NCI-H510A (cell line): ENCODE measurements at regions not wholly inside any gene's neighbourhood (a gene's known extent, or its start where the extent isn't known, plus 50 kb on each side); places are given as distances from the start of the nearest gene placed in this dataset.
"Not testable (repeated sequence)": the region's sequence is repeated elsewhere in the genome, so short reads cannot be mapped to it uniquely, and the experiment has no call there.

Source experiments
- DNase-seq: peaks from one replicate; lab custom pipeline; 2025; lab: John Stamatoyannopoulos, UW

GRCh38 chr9:90979639-90980038 lies 178.0 kb downstream of the SYK start:
- no peak for DNase-seq

- no peak for DNase-seq
Measured at GRCh38 chr9:90981726-90982125, 180.1 kb downstream of the SYK start.

DNA sequence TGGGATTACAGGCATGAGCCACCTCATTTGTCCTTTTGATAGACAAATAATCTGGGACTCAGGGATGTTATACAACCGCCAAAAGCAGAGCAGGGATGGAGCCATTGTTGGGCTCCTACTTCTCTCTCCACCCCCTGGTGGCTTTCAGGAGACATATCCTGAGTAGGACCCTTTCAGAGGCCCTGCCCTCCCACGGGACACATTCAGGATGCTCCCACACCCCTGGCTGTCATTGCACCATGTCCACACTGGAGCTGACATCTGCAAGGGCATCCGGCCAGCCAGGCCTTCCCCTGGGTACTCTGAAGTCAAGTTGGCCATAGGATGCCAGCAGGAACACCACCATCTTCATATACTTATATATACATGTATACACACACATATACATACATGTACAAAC lies 181.8 kb downstream of the SYK start:
- DNase-seq, result no peak

- no peak for DNase-seq
Measured at GRCh38 chr9:90985631-90986030, 184.0 kb downstream of the SYK start.

DNA sequence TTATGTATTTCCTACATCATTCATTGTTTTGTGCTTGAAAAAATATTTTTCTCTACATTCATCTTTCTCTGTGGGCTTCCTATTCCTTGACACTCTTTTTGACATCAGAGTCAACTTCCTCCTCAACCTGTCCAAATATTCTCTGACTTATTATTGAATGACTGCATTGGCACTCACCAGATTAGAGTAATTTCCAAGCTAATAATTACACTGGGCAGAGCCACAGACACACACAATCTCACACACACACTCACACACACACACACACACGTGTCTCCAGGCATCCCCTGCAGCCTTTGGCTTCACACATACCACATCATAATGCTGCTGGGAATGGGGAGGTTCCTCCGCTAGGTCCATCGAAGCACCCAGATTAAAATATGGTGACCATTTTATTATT lies 184.5 kb downstream of the SYK start:
- DNase-seq, result no peak

DNA sequence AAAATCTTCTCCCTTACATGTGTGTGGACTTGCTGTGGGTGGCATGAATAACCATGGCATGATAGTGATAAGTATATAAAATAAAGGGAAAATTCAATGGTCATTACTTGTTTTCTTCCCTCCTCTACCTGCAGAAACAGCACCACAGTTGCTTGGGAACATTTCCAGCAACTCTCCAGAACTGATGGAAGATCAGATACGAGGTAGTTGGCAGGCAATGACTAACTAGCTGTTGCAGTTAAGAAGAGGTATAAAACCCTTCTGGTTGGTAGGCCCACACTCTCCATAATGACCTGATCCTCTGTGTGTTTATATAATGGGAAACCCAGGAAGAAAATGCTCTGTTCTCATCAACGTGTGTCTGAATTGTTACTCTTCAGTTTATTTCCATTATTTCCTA lies 185.9 kb downstream of the SYK start:
- DNase-seq, result no peak

DNA sequence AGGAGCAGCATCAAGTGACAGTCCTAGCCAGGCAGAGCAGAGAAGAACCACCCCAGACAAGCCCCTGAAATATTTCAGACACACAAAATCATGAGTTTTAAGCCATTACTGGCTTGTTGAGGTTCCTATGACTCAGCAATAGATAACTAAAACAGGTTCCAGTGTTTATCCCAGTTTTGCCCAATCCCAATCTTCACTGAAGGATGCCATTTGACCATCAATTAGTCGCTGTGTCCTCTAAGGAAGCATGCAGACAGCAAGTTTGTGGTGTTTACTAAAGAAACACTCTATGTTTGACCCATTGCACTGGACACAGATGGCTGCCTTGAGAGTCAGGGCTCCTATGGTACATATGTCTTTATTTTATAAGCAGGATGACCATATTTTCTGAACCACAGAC lies 186.7 kb downstream of the SYK start:
- no peak for DNase-seq

GRCh38 chr9:90991953-90992352 lies 190.3 kb downstream of the SYK start:
- DNase-seq, result no peak

GRCh38 chr9:90995516-90995915 lies 193.9 kb downstream of the SYK start:
- DNase-seq, result no peak

- no peak for DNase-seq
Measured at GRCh38 chr9:90996154-90997065, 194.8 kb downstream of the SYK start.

DNA sequence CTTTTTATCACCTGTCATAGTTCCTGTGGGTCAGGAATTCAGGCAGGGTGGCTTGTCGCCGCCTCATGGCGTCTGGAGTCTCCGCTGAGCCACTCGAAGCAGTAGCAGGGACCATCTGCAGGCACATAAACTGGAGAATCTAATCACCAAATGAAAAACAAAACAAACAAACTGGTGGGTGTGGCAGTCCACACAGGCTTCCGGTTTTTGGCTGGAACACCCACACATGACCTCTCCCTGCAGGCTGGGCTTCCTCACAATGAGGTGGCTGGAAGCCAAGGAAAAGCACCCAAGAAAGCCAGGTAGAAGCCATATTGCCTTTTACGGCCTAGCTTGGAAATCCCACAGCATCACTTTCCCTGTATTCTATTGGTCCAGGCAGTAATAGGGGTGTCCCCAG lies 197.0 kb downstream of the SYK start:
- DNase-seq, result no peak

DNA sequence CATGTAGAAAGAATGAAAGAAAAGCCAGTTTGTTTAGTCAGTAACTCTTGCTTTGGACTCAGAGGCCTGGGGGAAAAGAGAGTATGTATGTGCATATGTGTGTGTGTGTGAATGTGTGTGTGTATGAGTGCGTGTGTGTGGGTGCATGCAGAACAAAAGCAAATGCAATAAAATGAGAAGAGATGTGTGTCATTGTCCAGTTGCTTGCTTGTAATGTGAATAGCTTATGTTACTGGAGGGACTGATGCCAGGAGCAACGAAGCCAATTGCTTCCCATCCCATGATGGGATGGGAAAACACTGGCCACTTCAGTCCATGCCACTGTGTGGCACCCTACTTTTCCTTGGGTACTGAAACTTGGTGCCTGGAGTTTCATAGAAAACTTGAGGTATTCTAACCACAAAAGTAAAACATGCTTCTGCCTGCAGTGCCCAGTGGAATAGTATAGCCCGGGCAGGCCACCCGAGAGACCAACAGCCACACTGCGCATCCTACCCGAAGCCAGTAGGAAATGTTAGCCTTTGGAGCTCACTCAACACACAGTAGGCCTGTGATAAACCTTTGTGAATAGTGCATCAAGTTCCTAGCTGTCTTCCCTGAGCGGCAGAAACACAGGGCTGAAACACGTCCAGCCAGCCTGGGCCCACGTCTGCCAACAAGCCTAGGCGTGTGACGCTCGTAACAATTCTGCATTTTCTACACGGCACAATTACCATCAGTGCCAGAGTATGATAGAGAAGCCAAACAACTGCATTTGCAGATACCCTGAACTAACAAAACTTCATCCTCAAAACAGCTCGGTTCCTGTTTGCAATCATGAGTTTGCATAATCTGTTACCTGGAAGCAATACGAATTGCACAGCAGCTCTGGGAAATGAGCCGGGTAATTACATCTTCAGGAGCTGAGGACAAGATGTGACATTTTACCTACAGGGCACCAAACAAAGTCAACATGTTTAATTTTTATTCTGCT lies 198.1 kb downstream of the SYK start:
- no peak for DNase-seq

DNA sequence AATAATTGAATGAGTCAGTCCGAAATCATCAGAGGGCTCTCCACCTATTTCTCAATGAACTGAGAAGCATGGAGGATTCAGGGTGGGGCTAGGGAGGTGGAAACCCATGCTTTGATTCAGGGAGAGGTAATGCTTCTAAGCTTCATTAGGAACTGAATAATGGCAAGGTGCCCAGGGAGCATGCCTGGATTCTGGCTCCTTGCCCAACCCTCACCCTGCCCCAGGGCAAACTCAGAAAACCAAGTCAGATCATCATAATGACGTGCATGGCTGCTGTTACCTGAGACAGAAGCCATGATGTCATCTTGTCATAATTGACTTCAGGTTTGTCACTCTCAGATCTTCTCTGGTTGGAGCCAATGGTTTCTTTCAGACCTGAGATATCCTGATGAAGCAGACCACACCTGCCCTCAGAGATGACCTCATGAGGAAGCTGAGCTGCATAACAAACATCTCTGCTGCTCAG lies 199.6 kb downstream of the SYK start:
- DNase-seq, result peak; percentile 58

DNA sequence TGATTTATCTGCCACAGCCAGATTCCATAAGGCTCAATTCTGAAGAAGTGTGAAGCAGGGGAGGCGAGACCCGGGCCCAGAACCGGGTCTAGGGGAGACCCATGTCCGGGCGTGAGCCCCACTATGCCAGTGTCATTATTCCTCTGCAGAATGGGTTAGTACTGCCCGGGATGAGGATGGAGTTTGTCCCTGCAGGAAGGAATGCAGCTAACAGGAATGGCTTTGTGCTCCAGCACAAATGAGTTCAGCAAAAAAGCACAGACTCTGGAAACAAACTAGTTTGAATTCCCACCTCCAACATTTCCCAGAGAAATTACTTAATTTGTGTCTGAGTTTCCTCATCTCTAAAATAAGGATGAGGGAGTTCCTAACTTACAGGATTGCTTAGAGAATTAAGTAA lies 202.9 kb downstream of the SYK start:
- no peak for DNase-seq

DNA sequence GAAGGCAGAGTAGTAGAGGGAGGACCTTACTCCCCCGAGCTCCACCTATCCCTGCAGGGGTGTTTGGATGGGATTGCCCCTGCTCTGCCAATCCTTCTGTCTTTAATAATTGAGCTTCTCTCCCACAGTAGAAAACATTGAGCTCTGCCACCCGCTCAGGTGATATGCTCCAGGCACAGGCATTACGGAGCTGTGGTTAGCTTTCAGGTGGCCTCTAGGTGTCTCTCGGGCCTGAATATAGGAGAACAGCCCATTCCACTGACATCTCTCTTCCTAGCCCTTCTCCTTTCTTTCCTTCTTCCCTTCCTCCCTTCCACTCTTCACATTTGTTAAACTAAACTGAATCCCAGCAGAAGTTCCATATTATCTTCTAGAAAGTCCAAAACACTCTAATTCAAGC lies 203.4 kb downstream of the SYK start:
- no peak for DNase-seq

DNA sequence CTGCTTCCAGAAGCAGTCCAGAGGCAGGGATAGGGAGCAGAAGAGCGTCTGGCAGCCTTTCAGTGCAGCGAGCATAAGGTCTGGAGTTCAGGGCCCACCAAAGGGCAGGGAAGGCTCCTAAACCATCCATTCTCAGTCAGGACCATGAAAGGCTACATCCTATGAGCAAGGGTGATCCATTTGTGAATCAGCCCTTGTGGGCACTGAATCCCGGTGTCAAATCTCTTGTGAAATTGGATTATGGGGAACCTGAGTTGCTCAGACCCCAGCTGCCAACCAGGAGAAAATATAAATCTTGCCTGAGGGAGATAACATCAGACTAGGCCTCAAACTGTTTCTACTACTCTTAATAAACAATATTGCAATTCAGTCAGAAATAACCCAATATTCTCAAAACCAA lies 204.4 kb downstream of the SYK start:
- no peak for DNase-seq

DNA sequence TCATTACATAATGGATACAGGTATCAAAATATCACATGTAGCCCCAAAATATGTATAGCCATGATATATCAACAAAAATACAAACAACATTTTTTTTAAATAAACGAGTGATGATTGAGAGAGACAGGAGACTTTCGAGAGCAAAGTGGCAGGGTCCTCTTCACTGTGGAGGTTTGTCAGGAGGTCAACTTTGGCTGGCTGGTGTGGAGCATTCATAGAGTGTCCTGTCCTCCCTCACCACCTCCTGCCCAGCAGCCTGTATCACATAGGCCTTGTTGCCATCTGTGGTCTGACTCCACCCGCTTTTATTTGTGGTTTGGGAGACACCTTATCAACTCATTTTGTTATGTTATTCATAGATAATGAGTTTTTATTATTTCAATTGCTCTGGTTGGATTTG lies 206.9 kb downstream of the SYK start:
- DNase-seq, result no peak

- no peak for DNase-seq
Measured at GRCh38 chr9:91011891-91012290, 210.3 kb downstream of the SYK start.

DNA sequence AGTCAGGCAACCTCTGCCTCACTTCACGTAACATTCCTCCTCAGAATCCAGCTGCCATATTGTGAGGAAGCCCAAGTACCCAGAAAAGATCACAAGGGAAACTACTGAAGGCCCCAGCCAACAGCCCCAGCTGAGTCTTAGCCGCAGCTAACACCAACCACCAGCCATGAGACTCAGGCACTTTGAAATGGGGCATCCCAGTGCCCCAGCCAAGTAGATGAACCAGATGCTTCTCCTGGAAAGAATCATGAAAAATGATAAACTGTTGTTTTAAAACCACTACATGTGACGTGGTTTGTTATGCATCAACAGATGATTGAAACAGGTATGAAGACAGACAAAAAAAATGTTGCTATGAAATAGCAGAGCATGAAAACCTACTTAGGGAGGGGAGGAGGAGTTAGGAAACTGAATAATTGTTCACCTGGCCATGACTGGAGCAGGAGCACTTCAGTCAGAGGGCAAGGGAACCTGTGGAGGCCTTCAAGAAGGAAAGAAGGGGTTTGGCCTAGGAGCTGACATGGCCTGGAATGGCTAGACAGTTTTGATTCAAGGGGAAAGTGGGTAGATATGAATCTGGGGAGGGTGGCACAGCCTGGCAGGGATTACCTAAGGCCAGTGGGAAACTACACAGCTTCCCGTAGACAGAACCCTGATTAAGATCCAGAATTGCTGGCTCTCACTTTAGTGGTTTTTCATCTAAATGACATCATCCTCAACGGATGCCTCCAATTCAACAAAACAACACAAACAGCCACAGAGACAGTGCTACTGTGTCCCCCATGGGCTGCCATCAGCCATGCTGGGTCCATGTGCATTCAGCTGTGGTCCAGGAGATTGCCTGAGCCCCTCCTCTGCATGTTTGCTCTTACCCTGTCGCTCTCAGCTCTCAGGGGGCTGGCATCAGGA lies 211.6 kb downstream of the SYK start:
- DNase-seq, result no peak

GRCh38 chr9:91017245-91017644 lies 215.6 kb downstream of the SYK start:
- no peak for DNase-seq

DNA sequence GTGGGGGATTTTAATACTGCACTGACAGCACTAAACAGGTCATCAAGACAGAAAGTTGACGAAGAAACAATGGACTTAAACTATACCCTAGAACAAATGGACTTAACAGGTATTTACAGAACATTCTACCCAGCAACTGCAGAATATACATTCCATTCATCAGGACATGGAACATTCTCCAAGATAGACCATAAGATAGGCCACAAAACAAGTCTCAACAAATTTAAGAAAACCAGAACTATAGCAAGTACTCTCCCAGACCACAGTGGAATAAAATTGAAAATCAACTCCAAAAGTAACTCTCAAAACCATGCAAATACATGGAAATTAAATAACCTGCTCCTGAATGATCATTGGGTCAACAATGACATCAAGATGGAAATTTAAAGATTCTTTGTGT lies 218.3 kb downstream of the SYK start:
- DNase-seq, result not testable (repeated sequence)

GRCh38 chr9:91021656-91022055 lies 220.0 kb downstream of the SYK start:
- DNase-seq, result not testable (repeated sequence)
